ENCODE measurements at regions not wholly inside any gene's neighbourhood (a gene's known extent, or its start where the extent isn't known, plus 50 kb on each side); places are given as distances from the start of the nearest gene placed in this dataset.
"Not testable (repeated sequence)": the region's sequence is repeated elsewhere in the genome, so short reads cannot be mapped to it uniquely, and the experiment has no call there.

DNA sequence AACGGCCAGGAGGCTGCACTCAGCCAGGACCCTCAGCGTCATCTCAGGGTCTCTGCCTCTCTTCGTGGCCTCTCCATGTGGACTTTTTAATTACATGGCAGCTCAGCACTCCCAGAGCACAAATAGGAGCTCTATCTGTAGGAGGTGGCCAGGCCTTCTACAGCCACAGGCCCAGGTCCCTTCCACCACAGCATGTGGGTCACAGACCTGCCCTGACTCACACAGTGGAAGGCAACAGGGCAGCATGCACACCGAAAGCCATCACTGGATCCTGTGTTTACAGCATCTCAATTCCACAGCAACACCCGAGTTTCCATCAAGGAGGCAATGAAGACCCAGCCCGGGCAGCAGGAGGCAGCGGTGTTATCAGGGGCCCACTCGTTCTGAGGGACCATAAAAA, 65.8 kb upstream of the CD93 start:
- no peak for DNase-seq (ENCODE audit: low read depth)

DNA sequence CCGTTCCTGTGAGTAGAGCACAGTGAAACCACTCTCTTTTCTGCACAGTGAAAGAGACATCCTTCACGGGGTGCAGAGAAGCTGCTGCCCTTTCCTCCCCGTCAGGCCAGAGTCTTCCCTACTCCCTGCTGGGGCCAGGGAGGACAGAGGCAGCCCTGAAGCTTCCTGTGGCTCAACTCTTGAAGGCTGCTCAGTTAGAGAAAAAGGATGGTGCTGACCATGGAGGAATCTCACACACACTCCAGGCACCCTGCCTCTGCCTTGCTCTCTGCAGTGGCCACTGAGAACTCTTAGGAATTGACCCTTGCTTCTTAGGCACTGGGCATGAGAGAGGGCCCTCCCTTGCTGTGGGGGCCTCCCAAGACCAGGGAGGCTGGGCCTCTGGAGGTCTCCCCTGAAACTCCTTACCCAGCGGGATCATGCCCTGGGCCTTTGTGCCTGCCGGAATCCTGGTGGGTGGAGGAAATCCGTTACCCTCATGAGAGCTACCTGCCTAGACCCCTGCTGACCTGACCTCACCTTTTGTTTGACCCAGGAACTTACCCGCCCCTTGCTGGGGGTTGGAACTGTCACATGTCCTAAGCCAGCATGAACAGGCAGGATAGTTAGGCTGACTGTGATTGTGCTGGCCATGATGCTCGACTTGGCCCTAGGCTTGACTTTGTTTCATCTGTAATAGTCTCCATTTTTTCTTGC, 65.0 kb upstream of the CD93 start:
- no peak for DNase-seq (ENCODE audit: low read depth)

DNA sequence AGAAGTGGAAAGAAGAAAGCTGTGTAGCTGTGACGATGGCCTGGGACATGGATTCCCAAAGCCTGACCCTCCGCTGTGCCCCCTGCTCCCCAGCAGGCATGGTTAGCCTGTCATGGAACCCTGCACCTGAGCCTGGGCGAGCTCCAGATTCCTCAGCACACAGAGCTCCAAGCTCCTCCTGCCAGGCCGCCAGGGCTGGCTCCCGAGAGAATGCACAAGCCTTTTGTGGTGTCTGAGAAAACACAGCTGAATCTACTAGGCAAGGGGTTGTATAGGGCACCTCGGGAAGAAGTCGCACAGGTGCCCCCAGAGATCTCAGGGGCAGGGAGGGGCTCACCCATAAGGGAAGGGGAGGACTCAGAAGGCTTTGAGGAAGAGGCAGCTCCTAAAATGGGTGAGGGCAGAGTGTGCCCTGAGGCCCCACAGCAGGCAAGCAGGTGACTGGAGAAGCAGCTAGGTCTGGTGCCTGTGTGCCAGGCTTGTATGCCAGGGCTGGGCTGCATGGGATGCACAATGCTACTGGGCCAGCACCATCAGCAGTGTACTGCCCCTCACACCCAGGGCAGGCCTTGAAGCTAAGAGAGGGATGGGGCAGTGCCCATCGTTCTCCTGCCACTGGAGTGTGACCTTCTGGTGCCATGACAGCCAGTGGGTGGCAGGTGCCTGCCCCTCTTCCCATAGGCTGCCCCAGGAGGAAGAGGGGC, 64.3 kb upstream of the CD93 start:
- no peak for DNase-seq (ENCODE audit: low read depth)

DNA sequence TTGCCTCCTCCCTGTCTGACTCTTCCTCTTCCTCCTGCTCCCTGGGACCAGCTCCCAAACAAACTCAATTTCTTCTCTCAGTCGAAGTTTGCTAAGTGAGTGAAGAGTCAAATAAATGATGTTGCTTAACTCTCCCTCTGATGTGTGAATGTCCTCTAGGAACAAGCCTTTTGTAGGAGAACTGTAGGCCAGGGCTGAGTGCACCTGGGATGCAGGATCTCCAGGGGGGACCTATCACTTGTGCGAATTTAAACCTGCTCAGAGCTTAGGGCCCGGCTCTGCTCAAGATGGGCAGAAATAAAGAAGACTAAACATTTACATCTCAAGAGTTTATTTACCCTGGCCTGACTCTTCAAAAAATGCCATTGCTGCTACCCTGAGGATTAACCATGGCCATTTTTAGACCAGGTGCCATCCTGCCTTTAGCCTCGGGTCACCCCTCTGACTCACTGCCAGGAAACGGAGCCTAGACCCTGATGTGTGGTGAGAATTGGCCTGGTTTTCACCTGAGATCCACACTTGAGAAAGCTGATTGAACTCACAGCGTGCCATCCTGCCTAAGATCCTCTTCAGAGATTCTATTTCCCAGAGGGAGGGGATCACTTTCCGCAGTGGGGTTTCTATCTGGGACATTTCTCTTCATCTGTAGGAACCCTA, 63.6 kb upstream of the CD93 start:
- DNase-seq (ENCODE audit: low read depth), result no peak

DNA sequence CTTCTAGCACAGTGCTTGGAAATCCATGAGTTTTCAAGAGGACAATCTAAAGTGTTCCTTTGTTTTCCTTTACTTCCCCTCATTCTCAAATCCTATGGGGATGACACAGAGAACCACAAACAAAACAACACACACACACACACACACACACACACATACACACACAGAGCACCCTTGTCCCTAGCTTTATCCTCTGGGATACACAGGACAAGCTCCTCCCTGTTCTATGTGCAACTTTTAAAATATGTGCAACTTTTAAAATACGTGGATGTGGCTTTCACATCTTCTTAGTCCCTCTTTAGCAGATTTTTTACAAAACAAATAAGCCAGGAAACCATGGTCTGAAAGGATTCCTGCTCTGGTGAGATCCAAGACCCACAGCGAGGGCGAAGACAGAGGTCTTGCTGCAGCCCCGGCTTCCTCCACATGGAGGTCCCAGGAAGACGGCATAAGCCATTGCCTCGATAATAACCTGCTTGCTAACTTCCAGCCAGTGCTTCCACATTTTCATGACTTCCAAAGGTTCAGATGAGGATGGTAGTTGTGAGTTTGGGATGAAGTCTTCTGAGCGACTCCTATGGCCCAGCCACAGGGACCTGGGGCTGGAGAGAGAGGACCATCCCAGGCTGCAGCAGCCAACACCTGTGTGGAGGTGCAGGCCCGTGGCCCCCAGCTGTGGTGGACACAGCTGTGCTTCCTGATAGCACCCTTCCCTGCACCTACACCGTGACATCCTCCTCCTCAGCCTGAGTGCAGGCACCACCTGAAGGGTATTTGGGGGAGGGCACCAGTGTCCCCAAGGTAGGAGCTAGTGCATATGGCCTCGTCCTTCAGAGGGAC, 62.8 kb upstream of the CD93 start:
- no peak for DNase-seq (ENCODE audit: low read depth)

DNA sequence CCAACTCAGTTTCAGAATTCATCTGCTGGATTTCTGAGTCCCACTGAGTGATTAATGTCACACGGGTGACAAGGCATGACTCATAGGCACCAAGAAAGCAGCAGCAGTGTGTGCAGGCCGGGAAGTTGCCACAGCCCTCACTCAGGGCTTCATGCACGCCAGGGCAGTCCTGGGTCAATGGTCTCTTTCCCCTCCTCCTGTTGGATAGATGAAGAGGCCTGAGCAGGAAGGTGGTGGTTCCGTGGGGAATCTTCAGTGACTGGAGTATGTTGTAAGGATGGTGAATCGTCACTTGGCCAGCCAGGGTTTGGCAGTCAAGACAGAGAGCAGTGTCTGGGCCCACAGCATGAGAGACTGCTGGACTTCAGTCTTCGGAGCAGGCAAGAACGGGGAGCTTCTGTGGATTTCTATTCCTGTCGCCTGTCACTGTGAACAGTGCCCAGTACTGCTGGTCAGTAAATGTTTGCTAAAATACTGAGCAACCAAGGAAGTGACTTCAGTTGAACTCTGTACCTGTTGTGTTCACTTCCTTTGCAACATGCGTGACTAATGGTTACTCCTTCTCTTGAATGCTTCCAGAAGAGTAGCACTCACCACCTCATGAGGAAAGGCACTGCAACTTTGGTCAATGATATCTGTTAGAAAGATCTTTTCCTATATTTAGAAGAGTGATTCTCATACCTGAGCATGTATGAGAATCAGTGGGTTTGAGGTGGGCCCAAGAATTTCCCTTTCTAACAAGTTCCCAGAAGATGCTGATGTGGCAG, 62.0 kb upstream of the CD93 start:
- DNase-seq (ENCODE audit: low read depth), result no peak

DNA sequence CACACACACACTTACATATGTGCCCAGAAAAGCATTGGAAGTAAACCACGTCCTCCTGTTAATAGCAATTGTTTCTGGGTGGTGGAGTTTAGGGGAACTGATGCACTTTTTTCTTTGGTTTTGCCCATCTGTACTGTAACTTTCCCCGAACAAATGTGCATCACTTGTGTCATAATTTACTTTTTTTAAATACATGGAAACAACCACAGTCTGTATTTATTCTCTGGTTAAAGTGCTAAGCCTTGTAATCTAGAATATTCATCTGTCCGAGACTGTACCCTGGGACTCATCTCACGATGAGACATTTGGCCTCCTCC, 61.5 kb upstream of the CD93 start:
- no peak for DNase-seq (ENCODE audit: low read depth)

DNA sequence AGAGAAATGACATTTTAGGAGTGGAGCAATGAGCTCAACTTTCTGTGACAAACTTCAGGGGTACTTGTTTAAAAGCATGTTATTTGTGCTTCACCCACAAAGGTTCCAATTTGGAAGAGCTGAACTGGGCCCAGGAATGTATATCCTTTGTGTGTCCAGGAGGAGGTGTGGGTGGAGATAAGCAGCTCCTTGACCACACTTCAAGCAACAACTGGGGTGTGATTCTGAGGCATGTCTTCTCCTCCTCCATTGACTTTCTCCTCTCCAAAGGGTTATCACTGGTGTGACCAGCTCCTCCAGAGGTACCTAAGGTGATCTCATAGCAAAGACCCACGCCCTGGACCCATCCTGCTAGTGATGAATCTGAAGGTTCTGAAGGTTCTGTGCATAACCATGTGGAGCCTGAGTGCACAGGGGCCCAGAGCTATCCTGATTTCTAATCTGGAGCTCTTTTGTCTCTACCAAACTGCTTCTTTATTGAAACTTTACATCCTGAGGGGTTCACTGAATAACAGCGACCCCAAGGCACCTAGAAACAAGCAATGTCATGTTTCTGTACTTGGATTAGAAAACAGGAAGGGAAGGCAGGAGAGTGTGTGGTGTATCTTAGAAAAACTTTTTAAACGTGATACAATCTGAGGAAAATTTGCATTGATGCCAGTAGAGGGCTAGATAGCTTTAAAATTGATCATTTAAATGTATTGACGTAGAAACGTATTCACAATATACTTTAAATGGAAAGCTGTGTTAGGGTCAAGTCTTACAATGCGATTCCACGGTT, 60.9 kb upstream of the CD93 start:
- DNase-seq (ENCODE audit: low read depth), result no peak

DNA sequence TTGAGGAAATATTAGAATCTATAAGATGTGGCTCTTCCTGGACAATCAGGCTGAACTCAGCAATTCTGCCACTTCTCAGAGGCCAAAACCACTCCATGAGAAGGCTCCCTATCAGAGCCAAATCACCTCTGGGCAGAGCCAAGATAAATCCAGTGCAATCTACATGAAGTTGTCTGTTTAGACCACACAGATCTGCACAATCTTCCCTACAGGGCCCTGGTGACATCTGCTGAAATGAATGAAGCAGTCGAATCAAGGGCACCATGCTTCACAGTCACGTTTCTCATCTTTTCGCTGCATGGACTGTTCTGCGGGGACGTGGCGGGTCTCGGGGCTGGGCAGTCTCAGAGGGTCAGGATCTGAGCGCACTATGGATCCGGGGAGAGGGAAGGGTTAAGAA, 60.1 kb upstream of the CD93 start:
- no peak for DNase-seq (ENCODE audit: low read depth)

DNA sequence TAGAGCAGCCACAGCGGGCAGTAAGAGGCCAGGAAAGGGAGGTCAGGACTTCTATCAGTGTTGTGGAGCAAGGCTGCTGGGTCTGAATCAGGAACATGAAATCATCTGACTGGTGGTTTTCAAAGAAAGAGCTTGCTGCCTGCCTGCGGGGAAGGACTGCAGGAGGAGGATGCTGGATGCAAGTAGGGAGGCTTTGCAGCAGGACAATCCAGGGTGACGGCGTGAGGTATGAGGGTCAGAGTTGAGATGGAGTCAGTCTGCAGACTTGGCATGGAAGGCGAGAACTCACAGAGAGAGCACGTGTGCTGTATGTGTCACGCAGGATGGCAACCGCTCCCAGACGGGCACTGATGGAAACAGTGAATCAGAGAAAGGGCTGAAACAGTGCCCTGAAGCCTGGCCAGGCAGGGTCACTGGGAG, 59.2 kb upstream of the CD93 start:
- DNase-seq (ENCODE audit: low read depth), result no peak

DNA sequence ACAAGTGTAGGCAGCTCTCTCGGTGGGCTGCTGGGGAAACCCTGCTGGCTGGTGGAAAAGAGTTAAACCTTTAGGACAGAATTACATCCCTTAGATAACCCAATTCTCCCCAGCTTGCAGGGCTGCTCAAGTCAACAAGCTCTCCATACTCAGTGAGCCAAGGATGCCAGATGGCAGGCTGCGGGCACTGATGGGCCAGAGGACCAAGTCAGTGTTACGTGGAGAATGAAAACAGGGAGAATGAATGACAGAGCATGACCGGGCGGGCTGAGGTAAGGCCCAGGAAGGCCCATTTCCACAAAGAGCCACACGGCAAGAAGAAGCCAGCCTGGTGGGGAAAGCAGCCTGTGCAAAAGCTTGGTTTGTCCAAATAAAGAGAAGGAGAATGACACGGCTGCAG, 58.7 kb upstream of the CD93 start:
- no peak for DNase-seq (ENCODE audit: low read depth)

DNA sequence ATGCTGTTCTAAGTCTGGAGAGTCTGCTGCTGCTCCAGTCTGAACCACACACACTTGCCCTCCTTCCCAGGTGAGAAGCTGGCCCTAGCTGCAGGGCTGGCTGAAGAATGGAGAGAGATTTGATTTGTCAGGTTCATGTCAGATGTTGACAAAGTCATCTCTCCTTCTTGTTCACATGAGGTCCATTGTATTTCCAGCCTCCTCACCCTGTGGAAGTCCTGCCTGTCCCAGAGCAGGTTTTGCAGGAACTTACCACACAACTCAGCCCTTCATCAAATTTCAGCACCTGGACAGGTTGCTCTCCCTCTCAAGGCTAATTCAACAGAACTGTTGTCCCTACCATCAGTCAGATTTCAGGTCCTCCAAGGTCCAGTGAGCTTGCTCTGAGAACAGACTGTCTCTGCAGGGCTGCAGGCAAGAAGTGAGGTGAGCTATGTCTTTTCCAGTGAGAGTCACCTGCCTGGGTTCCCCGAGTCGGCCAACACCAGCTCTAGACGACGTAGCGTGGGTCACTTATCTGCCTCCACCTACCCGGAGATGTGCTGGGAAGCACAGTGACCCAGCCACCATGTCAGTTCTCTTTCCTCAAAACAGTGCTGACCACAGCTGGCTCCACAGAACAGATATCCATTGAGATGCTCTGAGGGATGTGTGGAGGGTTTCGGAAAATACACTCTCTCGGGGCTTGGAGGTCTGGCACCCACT, 58.0 kb upstream of the CD93 start:
- DNase-seq (ENCODE audit: low read depth), result no peak

DNA sequence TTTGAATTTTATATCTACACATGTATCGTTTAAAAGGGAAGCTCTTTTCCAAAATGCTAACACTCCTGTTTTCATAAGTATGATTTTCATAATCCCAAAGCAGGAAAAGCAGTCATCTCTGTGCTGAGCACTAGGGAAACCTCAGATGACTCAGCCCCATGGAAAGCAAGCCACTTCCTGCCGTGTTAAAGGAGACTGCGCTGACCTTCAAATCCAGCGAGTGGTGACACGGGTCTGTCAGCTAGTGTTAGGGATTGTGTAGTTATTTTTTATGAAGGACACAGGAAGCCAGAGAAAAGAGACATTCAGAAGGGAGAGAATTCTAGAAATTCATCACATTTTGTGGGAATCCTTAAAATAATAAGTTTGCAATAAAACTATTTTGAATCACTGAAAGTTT, 57.0 kb upstream of the CD93 start:
- DNase-seq (ENCODE audit: low read depth), result no peak

DNA sequence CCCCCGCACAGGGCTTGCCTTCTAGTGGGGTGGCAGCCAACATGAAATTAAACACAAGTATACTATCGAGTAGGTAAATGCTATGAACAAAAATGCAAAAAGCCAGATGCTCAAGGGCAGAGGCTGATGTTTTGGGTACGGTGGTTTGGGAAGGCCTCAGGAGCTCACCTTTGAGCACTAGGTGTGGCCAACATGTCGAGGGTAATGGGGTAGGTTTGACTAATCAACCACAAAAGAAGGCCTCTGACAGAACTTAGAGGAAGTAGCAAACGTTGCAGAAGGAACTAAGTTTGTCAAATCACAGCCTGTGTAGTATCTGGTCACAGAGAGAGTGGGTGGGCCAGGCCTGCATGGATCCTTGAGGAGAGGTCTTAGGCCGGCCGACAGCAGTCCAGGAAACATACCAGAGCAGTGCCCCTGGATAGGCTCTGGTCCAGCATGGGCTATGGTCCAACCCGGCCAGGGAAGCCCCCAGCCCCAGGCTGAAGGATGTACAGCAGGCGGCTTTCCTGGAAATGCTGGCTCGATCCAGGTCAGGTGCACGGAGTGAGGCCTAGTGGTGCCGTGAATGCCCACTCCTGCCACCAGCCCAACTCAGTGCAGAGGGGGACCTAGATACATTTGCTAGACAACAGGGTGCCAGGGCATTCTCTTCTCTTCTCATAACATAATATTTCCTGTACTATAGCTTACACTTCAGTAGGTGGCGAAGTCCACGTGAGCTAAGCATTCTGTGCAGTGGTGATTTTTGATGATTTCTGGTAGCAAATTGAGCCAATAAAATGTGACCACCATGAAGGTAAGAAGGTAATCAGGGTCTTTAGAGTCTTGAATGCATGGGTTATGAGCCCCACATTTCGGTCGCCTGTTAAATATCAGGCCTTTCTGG, 56.3 kb upstream of the CD93 start:
- no peak for DNase-seq (ENCODE audit: low read depth)

DNA sequence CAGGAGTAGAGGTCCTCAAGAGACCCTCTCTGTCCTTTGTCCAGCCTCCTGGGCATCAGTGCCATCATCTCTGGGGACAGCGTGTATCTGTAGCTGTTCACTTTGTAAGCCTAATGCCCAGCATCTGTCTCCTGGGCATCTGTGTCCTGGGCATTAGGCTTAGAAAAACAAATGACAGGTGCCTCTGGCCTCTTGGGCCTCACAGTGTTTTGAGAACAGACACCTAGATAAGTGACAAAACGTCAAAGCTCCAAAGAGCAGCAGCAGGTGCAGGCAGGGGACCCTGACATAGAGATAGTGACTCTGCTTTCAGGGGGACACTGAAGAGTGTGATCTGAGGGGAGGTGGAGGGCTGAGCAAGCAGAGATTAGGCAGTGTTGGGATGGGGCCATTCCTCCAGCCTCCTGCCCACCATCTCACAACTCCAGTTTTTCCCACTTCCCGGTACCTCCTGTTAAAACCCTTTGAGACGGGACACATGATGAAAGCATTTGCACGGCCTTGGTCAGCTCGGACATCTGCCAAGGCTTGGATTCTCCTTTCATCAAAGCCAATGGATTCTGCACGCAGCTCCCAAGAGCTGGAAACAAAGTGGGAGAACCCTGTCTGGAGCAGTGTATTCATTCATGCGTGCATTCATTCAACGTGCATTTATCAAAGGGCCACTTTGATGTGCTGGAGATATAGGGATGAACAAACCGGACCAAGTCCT, 55.5 kb upstream of the CD93 start:
- DNase-seq (ENCODE audit: low read depth), result no peak

DNA sequence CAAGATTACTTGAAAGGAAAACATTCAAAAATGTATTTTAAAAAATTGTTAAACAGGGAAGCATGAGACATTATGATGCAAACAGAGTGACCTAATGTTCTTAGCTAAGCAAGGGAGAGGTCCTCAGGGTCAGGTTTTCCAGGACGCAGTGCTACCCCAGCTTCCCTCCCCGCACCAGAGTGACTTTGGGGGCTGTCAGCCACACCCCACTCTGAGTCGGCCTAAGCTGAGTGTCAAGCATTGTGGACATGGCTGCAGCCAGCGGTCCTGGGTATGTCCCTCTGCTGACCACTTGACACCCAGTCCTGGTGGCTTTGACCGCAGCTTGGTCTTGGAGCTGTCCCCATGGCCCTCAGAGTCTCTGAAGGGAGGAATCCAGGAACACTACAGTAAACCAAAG, 54.9 kb upstream of the CD93 start:
- no peak for DNase-seq (ENCODE audit: low read depth)

DNA sequence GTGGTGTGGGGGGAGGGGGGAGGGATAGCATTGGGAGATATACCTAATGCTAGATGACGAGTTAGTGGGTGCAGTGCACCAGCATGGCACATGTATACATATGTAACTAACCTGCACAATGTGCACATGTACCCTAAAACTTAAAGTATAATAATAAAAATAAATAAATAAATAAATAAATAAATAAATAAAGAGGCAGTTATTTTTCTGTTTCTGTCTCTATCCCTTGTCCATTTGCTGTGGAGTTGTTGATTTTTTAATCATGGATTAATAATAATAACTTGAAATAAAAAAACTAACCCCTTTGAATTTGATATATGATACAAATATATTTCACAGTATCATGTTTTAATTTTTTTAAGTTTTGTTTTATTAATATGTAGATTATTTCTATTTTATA, 53.9 kb upstream of the CD93 start:
- DNase-seq (ENCODE audit: low read depth), result not testable (repeated sequence)

DNA sequence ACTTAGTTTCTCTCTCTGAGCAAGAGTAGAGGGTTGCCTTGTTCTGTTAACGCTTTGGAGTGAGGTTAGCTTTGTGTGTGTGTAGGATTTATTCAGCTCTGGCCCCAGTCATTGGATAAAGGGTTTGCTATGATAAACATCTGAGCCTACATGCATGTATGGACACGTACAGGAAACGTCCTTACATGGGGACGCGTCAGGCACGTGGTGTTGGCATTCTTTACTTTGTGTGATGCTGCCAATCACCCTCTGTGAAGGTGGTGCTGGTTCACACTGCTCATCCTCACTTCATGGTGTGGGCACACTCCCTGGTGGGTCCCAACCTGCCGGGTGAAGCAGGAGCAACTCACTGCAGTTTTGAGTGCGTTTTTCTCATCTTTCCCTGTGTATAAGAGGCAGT, 53.4 kb upstream of the CD93 start:
- DNase-seq (ENCODE audit: low read depth), result no peak

DNA sequence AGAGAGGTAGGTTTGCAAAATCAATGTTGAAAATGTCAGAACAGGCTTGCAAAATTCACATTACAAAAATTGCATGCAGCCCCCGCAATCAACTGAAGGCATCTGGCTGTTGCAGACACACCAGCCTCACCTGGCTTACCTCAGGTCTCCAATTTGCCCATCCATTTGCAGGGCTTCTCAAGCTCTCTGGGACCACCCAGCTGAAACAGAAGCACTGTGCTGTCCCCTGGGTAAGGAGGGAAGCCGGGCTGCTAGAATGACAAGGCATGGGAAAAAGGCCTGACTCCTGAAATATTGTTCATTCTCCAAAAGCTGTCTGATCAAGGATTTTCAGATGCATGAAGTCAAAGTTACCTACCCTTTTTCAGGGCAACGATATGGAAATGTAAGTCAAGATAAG, 52.6 kb upstream of the CD93 start:
- DNase-seq (ENCODE audit: low read depth), result no peak

Measured in forelimb muscle (tissue), 1 donor.